AG09319 (cell line): ENCODE measurements at regions not wholly inside any gene's neighbourhood (a gene's known extent, or its start where the extent isn't known, plus 50 kb on each side); places are given as distances from the start of the nearest gene placed in this dataset.
"Not testable (repeated sequence)": the region's sequence is repeated elsewhere in the genome, so short reads cannot be mapped to it uniquely, and the experiment has no call there.

Experiments
- DNase-seq: peaks from one replicate; pipeline ENCODE4 v3.0.0-alpha.2; 2010; ENCODE audit warnings: low read depth; ENCODE audit errors: extremely low read depth
- TF ChIP-seq, protein P1 (sequence below): IDR thresholded peaks from 2 replicates; pipeline ENCODE4 v1.5.1; 2011; ENCODE audit warnings: low read depth, mild to moderate bottlenecking, inconsistent platforms, low read length, moderate library complexity

DNA sequence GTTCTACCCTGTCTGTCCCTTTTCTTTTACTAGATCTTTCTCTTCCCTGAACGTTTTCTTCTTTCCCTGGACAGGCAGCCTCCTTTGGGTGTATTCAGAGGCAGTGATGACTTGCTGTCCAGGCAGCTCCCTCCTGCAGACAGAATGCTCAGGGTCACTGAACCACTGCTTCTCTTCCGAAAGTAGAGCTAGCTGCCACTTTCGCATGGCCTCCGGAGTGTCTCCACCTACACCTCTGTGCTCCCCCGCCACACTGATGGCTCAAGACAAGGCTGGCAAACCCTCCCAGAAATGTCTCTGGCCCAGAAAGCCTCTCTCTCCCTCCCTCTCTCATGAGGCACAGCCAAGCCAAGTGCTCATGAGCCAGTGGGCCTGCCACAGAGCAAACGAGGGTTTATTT, 207.8 kb downstream of the CDRT15L2 start:
- TF ChIP-seq, protein P1, sequence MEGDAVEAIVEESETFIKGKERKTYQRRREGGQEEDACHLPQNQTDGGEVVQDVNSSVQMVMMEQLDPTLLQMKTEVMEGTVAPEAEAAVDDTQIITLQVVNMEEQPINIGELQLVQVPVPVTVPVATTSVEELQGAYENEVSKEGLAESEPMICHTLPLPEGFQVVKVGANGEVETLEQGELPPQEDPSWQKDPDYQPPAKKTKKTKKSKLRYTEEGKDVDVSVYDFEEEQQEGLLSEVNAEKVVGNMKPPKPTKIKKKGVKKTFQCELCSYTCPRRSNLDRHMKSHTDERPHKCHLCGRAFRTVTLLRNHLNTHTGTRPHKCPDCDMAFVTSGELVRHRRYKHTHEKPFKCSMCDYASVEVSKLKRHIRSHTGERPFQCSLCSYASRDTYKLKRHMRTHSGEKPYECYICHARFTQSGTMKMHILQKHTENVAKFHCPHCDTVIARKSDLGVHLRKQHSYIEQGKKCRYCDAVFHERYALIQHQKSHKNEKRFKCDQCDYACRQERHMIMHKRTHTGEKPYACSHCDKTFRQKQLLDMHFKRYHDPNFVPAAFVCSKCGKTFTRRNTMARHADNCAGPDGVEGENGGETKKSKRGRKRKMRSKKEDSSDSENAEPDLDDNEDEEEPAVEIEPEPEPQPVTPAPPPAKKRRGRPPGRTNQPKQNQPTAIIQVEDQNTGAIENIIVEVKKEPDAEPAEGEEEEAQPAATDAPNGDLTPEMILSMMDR, result no peak
- no peak for DNase-seq

- DNase-seq, result no peak
- TF ChIP-seq, protein P1, result no peak
Observed at GRCh38 chr17:20791626-20792025, 212.1 kb downstream of the CDRT15L2 start.

GRCh38 chr17:20794532-20794931, 215.0 kb downstream of the CDRT15L2 start:
- not testable (repeated sequence) for DNase-seq

DNA sequence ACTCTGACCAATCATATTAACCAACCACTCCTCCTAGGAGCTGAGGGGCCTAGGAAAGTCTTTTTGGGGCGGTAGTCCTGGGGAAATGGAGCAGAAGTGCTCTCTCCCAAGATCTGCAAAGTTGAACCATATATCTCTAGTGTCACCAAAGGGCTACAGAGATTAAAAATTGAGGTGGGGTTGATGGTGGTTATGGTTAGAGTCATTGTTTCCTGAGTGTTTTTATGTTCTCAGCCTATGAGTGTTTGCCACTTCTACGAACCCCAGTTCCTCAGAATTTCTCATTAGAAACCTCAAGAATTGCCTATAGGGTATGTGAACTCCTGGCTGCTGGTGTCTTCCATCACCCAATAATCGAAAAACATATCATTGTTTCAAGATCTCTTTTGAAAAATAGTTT, 217.8 kb downstream of the CDRT15L2 start:
- TF ChIP-seq, protein P1, result no peak
- no peak for DNase-seq

DNA sequence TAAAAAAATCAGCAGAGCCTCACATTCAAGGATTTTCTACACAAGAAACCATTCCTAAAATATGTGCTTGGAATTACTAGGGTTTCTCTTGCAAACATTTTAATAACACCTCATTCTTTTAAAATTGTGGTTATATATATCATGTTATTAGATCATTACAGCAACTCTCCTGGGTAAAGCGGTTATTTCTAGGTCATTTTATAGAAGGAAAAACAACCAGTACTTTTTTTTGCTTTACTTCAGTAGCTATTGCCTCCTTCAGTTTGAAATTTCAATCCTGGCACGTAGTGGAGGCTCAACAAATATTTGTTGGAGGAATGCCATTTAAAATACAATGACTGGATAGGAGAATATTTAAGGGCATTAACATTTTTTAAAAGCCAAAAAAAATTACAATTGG, 220.6 kb downstream of the CDRT15L2 start:
- no peak for DNase-seq
- TF ChIP-seq, protein P1, result no peak

DNA sequence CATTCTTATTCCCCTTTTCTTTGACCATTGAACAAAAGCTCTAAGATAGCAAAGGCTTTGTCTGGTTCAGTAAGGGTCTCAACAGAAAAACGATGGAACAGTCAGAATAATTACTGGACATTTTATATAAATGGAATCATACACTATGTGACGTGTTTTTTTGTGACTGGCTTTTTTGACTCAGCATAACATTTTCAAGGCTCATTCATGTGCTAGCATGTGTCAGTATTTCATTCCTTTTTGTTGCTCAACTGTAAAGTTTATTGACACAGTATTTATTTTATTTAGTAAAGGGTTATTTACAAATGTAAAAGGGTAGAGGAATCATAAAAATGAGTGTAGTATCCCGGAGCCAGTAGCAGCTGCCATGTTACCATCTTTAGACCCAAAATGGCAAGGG, 226.2 kb downstream of the CDRT15L2 start:
- TF ChIP-seq, protein P1, result no peak
- no peak for DNase-seq

DNA sequence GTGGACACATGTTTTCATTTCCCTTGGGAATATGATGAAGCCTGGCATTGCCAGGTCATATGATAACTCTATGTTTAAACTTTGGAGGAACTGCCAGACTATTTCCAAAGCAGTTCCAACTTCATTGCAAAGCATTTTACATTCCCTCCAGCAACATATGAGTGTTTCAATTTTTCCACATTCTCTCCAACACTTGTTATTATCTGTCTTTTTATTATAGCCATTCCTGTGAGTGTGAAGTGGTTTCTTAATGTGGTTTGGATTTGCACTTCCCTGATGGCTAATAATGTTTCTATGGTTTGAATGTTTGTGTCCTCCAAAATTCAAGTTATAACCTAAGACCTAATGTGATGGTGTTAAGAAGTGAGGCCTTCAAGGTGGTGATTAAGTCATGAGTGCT, 228.0 kb downstream of the CDRT15L2 start:
- DNase-seq, result not testable (repeated sequence)

- not testable (repeated sequence) for DNase-seq
Observed at GRCh38 chr17:20815410-20815809, 227.4 kb downstream of the USP22 start.

- DNase-seq, result no peak
- TF ChIP-seq, protein P1, result no peak
Observed at GRCh38 chr17:20823905-20824304, 218.9 kb downstream of the USP22 start.
